ENCODE measurements at regions not wholly inside any gene's neighbourhood (a gene's known extent, or its start where the extent isn't known, plus 50 kb on each side); places are given as distances from the start of the nearest gene placed in this dataset.

GRCh38 chr1:10939654-10940450, 72.6 kb upstream of the TARDBP start:
- peaks cover 23% of the 10 kb centered on the region for H3K4me1 Mint-ChIP-seq (ENCODE audit: unreplicated experiment)
- H3K4me3 Mint-ChIP-seq, result peak overlapping the region; percentile 7
- no peak for TF ChIP-seq CTCF (conservative IDR thresholded peaks at IDR 0.05)

GRCh38 chr1:10940451-10940804, 72.0 kb upstream of the TARDBP start:
- DNase-seq (ENCODE audit: extremely low spot score, unreplicated experiment), result no peak
- Mint-ChIP-seq H3K27me3 (peaks cover 16% of the 10 kb centered on the region), H3K4me1 (ENCODE audit: unreplicated experiment) (peaks cover 24% of the 10 kb centered on the region)

More at GRCh38 chr1:10939654-10940450, 72.6 kb upstream of the TARDBP start:
- no peaks in the 10 kb centered on the region for H3K36me3 Mint-ChIP-seq
- H3K27me3 Mint-ChIP-seq, result peaks cover 16% of the 10 kb centered on the region
- no peaks in the 10 kb centered on the region for H3K9me3 Mint-ChIP-seq
- DNase-seq (ENCODE audit: extremely low spot score, unreplicated experiment), result no peak
- no peak overlapping the region for H3K27ac Mint-ChIP-seq

GRCh38 chr1:10940838-10941237, 71.6 kb upstream of the TARDBP start:
- no peak for TF ChIP-seq CTCF (conservative IDR thresholded peaks at IDR 0.05)
- H3K36me3 Mint-ChIP-seq, result no peaks in the 10 kb centered on the region
- no peak overlapping the region for H3K27ac Mint-ChIP-seq
- no peak for DNase-seq (ENCODE audit: extremely low spot score, unreplicated experiment)
- peaks cover 16% of the 10 kb centered on the region for H3K27me3 Mint-ChIP-seq
- no peaks in the 10 kb centered on the region for H3K9me3 Mint-ChIP-seq
- no peak overlapping the region for H3K4me3 Mint-ChIP-seq
- peaks cover 29% of the 10 kb centered on the region for H3K4me1 Mint-ChIP-seq (ENCODE audit: unreplicated experiment)

More at GRCh38 chr1:10940451-10940804, 72.0 kb upstream of the TARDBP start:
- Mint-ChIP-seq H3K27ac (no peak overlapping the region), H3K4me3 (no peak overlapping the region), H3K9me3 (no peaks in the 10 kb centered on the region), H3K36me3 (no peaks in the 10 kb centered on the region)
- no peak for TF ChIP-seq CTCF (conservative IDR thresholded peaks at IDR 0.05)

GRCh38 chr1:10941891-10942541, 70.4 kb upstream of the TARDBP start:
- Mint-ChIP-seq H3K27me3 (peaks cover 16% of the 10 kb centered on the region), H3K4me3 (no peak overlapping the region), H3K9me3 (no peaks in the 10 kb centered on the region), H3K4me1 (ENCODE audit: unreplicated experiment) (peaks cover 29% of the 10 kb centered on the region), H3K27ac (no peak overlapping the region), H3K36me3 (no peaks in the 10 kb centered on the region)
- peak; percentile 97 for TF ChIP-seq CTCF (conservative IDR thresholded peaks at IDR 0.05)
- DNase-seq (ENCODE audit: extremely low spot score, unreplicated experiment), result peak; percentile 84

GRCh38 chr1:10942542-10942912, 69.9 kb upstream of the TARDBP start:
- Mint-ChIP-seq H3K27me3 (peaks cover 16% of the 10 kb centered on the region), H3K4me1 (ENCODE audit: unreplicated experiment) (peaks cover 28% of the 10 kb centered on the region), H3K4me3 (no peak overlapping the region), H3K9me3 (no peaks in the 10 kb centered on the region), H3K27ac (no peak overlapping the region), H3K36me3 (no peaks in the 10 kb centered on the region)
- DNase-seq (ENCODE audit: extremely low spot score, unreplicated experiment), result no peak
- no peak for TF ChIP-seq CTCF (conservative IDR thresholded peaks at IDR 0.05)
